ENCODE measurements at regions not wholly inside any gene's neighbourhood (a gene's known extent, or its start where the extent isn't known, plus 50 kb on each side); places are given as distances from the start of the nearest gene placed in this dataset.

DNA sequence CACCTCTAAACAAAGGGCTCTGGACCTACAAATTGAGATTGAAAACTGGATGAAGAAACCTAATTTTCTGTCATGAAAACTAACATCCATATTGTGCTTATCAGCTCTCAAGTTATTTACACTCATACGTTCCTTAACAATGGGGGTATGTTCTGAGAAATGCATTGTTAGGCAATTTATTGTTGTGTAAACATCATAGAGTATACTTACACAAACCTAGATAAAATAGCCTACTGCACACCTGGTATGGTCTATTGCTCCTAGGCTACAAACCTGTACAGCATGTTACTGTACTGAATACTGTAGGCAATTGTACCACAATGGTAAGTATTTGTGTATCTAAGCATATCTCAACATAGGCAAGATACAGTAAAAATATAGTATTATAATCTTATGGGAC, 191.4 kb downstream of the TM2D1 start:
- ATAC-seq (ENCODE audit: low read depth) (no peak), DNase-seq (no peak)
- H3K27ac Mint-ChIP-seq = no peak overlapping the region
- H3K9me3 Mint-ChIP-seq = peaks cover 3% of the 10 kb centered on the region
- peaks cover 5% of the 10 kb centered on the region for H3K36me3 Mint-ChIP-seq
- POLR2A ChIA-PET = no interaction called here
- H3K4me1 Mint-ChIP-seq = peaks cover 36% of the 10 kb centered on the region
- H3K27me3 Mint-ChIP-seq = no peaks in the 10 kb centered on the region
- H3K4me3 Mint-ChIP-seq = no peak overlapping the region

- Mint-ChIP-seq H3K27ac (no peak overlapping the region), H3K4me1 (peaks cover 18% of the 10 kb centered on the region), H3K36me3 (peaks cover 3% of the 10 kb centered on the region), H3K9me3 (peaks cover 2% of the 10 kb centered on the region), H3K4me3 (no peak overlapping the region), H3K27me3 (peaks cover 2% of the 10 kb centered on the region)
- DNase-seq (no peak), ATAC-seq (ENCODE audit: low read depth) (no peak)
- POLR2A ChIA-PET = no interaction called here
Measured at GRCh38 chr1:61531716-61532115, 193.2 kb downstream of the TM2D1 start.

DNA sequence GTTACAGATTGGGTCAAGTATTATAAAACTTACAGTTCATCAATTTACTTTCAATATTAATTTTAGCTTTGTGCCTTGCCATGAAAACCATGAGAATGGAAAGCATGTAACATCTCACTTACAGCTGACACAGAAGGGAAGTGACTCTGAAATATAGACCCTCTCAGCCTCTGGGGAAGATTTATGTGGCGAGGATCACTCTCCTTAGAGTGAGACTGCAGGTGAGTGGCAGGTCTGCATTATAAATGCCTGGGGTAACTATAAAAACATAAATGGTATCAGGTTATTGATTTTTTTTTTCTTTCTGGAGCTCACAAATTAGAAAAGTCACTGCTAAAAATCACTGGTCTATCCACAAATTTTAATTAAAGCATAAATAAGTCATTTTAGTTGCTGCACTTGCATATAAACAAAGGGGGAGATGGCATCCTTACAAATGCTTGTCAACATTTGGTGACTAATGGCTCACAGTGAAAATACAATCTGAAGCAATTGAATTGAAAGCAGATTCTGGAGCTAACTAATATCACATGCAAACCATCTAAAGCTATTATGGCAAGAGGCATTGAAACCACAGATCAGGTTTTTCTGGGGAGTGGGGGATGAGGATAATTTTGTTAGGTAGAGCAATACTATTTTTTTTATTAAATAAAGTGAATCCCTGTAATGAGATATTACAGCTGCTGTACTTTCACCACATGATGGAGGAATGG, 200.9 kb downstream of the TM2D1 start:
- ATAC-seq (ENCODE audit: low read depth) = no peak

GRCh38 chr1:61523229-61523628, 201.7 kb downstream of the TM2D1 start:
- DNase-seq = no peak
- peaks cover 37% of the 10 kb centered on the region for H3K27me3 Mint-ChIP-seq
- no peaks in the 10 kb centered on the region for H3K9me3 Mint-ChIP-seq
- H3K36me3 Mint-ChIP-seq = no peaks in the 10 kb centered on the region
- ATAC-seq (ENCODE audit: low read depth) = no peak
- H3K4me3 Mint-ChIP-seq = no peak overlapping the region
- H3K4me1 Mint-ChIP-seq = peaks cover 2% of the 10 kb centered on the region
- H3K27ac Mint-ChIP-seq = no peak overlapping the region
- POLR2A ChIA-PET = no interaction called here

More for the DNA sequence above, 200.9 kb downstream of the TM2D1 start:
- Mint-ChIP-seq H3K27ac (no peak overlapping the region), H3K27me3 (peaks cover 37% of the 10 kb centered on the region), H3K36me3 (no peaks in the 10 kb centered on the region), H3K9me3 (no peaks in the 10 kb centered on the region), H3K4me3 (no peak overlapping the region), H3K4me1 (peaks cover 2% of the 10 kb centered on the region)
- POLR2A ChIA-PET = no interaction called here
- DNase-seq = no peak

DNA sequence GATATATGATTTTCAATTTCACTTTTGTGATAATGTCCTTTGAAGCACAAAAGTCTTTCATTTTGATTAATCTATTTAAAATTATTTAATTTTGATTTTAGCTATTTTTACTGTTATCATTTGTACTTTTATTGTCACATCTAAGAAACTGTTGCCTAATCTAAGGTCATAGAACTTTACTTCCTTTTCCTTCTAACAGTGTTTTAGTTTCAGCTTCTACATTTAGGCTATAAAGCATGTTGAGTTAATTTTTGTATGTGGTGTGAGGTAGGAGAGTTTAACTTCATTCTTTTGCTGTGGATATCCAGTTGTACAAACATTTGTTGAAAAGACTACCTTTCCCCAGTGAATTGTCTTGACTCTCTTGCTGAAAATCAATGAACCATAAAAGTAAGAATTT, 204.5 kb downstream of the TM2D1 start:
- POLR2A ChIA-PET = no interaction called here
- Mint-ChIP-seq H3K9me3 (no peaks in the 10 kb centered on the region), H3K4me3 (no peak overlapping the region), H3K36me3 (no peaks in the 10 kb centered on the region), H3K27ac (no peak overlapping the region), H3K4me1 (peaks cover 2% of the 10 kb centered on the region), H3K27me3 (peaks cover 29% of the 10 kb centered on the region)
- ATAC-seq (ENCODE audit: low read depth) (no peak), DNase-seq (no peak)

- DNase-seq = no peak
- H3K4me3 Mint-ChIP-seq = no peak overlapping the region
- POLR2A ChIA-PET = no interaction called here
- H3K4me1 Mint-ChIP-seq = peaks cover 2% of the 10 kb centered on the region
- H3K27ac Mint-ChIP-seq = no peak overlapping the region
- H3K36me3 Mint-ChIP-seq = no peaks in the 10 kb centered on the region
- no peak for ATAC-seq (ENCODE audit: low read depth)
- H3K27me3 Mint-ChIP-seq = peaks cover 24% of the 10 kb centered on the region
- H3K9me3 Mint-ChIP-seq = no peaks in the 10 kb centered on the region
Measured at GRCh38 chr1:61519631-61520030, 205.3 kb downstream of the TM2D1 start.

GRCh38 chr1:61518670-61519400, 206.1 kb downstream of the TM2D1 start:
- H3K9me3 Mint-ChIP-seq = no peaks in the 10 kb centered on the region
- ATAC-seq (ENCODE audit: low read depth) (no peak), DNase-seq (no peak)
- no peaks in the 10 kb centered on the region for H3K36me3 Mint-ChIP-seq
- H3K27ac Mint-ChIP-seq = no peak overlapping the region
- POLR2A ChIA-PET = no interaction called here
- H3K27me3 Mint-ChIP-seq = peaks cover 16% of the 10 kb centered on the region
- H3K4me1 Mint-ChIP-seq = peaks cover 2% of the 10 kb centered on the region
- H3K4me3 Mint-ChIP-seq = no peak overlapping the region

GRCh38 chr1:61517345-61517744, 207.6 kb downstream of the TM2D1 start:
- Mint-ChIP-seq H3K27ac (no peak overlapping the region), H3K27me3 (peaks cover 8% of the 10 kb centered on the region), H3K9me3 (no peaks in the 10 kb centered on the region), H3K4me1 (peaks cover 2% of the 10 kb centered on the region), H3K36me3 (no peaks in the 10 kb centered on the region), H3K4me3 (no peak overlapping the region)
- DNase-seq = no peak
- ATAC-seq (ENCODE audit: low read depth) = no peak
- POLR2A ChIA-PET = no interaction called here

DNA sequence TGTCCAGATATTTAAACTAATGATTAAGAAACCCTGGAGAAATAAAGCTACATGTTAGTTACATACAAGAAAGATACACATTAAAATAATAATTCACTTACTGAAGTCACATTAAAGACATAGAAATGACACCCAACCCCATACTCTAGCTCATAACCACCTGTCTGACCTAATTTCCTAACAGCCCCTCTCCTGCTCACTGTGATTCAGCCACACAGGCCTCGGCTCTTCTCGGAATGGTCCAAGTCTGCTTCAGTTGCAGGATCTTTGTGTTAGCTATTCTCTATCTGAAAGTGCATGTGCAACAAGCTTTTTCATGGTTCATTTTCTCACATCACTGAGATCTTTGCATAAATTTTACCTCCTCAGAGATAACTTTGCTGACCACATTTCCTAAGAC, 209.8 kb downstream of the TM2D1 start:
- no peak for ATAC-seq (ENCODE audit: low read depth)
- H3K27ac Mint-ChIP-seq = no peak overlapping the region
- no peak overlapping the region for H3K4me3 Mint-ChIP-seq
- no peaks in the 10 kb centered on the region for H3K4me1 Mint-ChIP-seq
- no peaks in the 10 kb centered on the region for H3K36me3 Mint-ChIP-seq
- H3K27me3 Mint-ChIP-seq = peaks cover 8% of the 10 kb centered on the region
- POLR2A ChIA-PET = no interaction called here
- H3K9me3 Mint-ChIP-seq = no peaks in the 10 kb centered on the region
- DNase-seq = no peak

All from activated naive CD8-positive, alpha-beta T cell treated with anti-CD3 and anti-CD28 coated beads, Interleukin-2, amount 10 ng/mL, durations not matched to agents 7 days and 5 days (primary cell).